CD4-positive, alpha-beta memory T cell (primary cell): ENCODE measurements at regions not wholly inside any gene's neighbourhood (a gene's known extent, or its start where the extent isn't known, plus 50 kb on each side); places are given as distances from the start of the nearest gene placed in this dataset.

Experiments used
- CTCF ChIA-PET: fragments of 350-600 bp; sonication (Branson Sonifier 250); formaldehyde crosslinking; loops from one replicate; lab custom pipeline; 2021; ENCODE audit warnings: inconsistent platforms; ENCODE audit not compliant: partially characterized antibody; lab: Charles Lee
- POLR2A ChIA-PET: fragments of 350-600 bp; sonication (Branson Sonifier 250); formaldehyde crosslinking; loops from one replicate; lab custom pipeline; 2021; ENCODE audit not compliant: partially characterized antibody; lab: Charles Lee
- DNase-seq, 5 donors: peaks; one replicate each; pipeline versions ENCODE4 v3.0.0 to v3.0.0-alpha.2; 2020 to 2022; ENCODE audit warnings: mixed read lengths in 1 of 5
- H3K27ac ChIP-seq: one replicate; pipeline ENCODE4 v1.7.0; 2013; ENCODE audit warnings: low read depth, low read length
- H3K27me3 ChIP-seq: 2 replicates; pipeline ENCODE4 v1.7.0; 2013; ENCODE audit warnings: mild to moderate bottlenecking, low read length, moderate library complexity; ENCODE audit not compliant: insufficient read depth
- H3K36me3 ChIP-seq: 2 replicates; pipeline ENCODE4 v1.7.0; 2013; ENCODE audit warnings: mild to moderate bottlenecking, low read length, moderate library complexity; ENCODE audit not compliant: insufficient read depth
- H3K4me1 ChIP-seq: 2 replicates; pipeline ENCODE4 v1.7.0; 2013; ENCODE audit warnings: mild to moderate bottlenecking, low read length, moderate library complexity; ENCODE audit not compliant: insufficient read depth
- H3K4me3 ChIP-seq, 2 donors: one replicate each; pipeline ENCODE4 v1.7.0; 2013; ENCODE audit warnings: low read length in 2 of 2, mild to moderate bottlenecking in 1 of 2
- H3K9me3 ChIP-seq, 2 donors: one replicate each; pipeline ENCODE4 v1.7.0; 2013; ENCODE audit warnings: low read length in 2 of 2, control low read depth in 1 of 2; ENCODE audit not compliant: control insufficient read depth in 1 of 2
- H3K27ac Mint-ChIP-seq, 7 donors: one replicate each; pipeline ENCODE4 v1.8.0; 2020 to 2021; ENCODE audit warnings: mixed read lengths in 7 of 7, mild to moderate bottlenecking in 6 of 7, inconsistent platforms in 3 of 7, moderate library complexity in 3 of 7
- H3K27me3 Mint-ChIP-seq, 2 donors: one replicate each; pipeline ENCODE4 v1.8.0; 2020 to 2021; ENCODE audit warnings: mixed read lengths in 2 of 2
- H3K36me3 Mint-ChIP-seq, 2 donors: one replicate each; pipeline ENCODE4 v1.8.0; 2020 to 2021; ENCODE audit warnings: mixed read lengths in 2 of 2, inconsistent platforms in 1 of 2, mild to moderate bottlenecking in 1 of 2
- H3K4me1 Mint-ChIP-seq, 4 donors: one replicate each; pipeline ENCODE4 v1.8.0; 2020 to 2021; ENCODE audit warnings: mixed read lengths in 4 of 4, mild to moderate bottlenecking in 1 of 4
- H3K4me3 Mint-ChIP-seq, 8 donors: one replicate each; pipeline ENCODE4 v1.8.0; 2020 to 2021; ENCODE audit warnings: mixed read lengths in 8 of 8, mild to moderate bottlenecking in 7 of 8, moderate library complexity in 6 of 8, inconsistent platforms in 3 of 8
- H3K9me3 Mint-ChIP-seq, 8 donors: one replicate each; pipeline ENCODE4 v1.8.0; 2020 to 2021; ENCODE audit warnings: mixed read lengths in 8 of 8, mild to moderate bottlenecking in 5 of 8, inconsistent platforms in 3 of 8, moderate library complexity in 1 of 8
- intact Hi-C: fragments of 100-400 bp; cut with micrococcal nuclease; formaldehyde crosslinking; loops from one replicate; pipeline ENCODE4 v1.15.1; 2023

DNA sequence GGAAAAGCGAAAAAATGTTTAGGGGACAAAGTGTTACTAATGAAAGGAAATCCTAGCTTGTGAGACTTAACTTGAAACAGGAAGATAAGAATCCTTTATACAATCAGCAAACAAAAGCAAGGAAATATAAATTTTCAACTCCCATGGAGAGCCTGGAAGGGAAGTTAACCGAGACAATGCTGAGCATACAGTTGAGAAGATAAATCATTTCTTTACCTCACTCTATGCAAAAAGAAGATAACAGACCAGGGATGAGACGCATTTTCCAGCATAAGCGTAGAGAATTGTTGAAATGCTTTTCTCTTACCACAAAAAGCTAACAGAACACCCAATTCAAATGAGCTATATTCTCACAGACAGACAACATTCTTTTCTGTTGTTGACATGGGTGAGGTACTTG, 309.6 kb downstream of the CWC27 start:
- Mint-ChIP-seq H3K4me3 (no peak overlapping the region), H3K27ac (no peak overlapping the region), H3K4me1 (peaks cover 0 to 5% (median 5%) of the 10 kb centered on the region in 4 donors), H3K27me3 (peaks cover 0 to 2% of the 10 kb centered on the region in 2 donors), H3K36me3 (no peaks in the 10 kb centered on the region), H3K9me3 (no peaks in the 10 kb centered on the region)
- no peaks in the 10 kb centered on the region for H3K4me1 ChIP-seq
- no peaks in the 10 kb centered on the region for H3K9me3 ChIP-seq
- POLR2A ChIA-PET, result no interaction called here
- no peaks in the 10 kb centered on the region for H3K36me3 ChIP-seq
- no peaks in the 10 kb centered on the region for H3K27me3 ChIP-seq
- intact Hi-C loops, result loop anchor here (5.0 kb wide), 2 partner anchors 41 to 1679 kb away; no protein-coding TSS in a partner anchor
- DNase-seq, result no peak
- CTCF ChIA-PET, result interaction anchor here (1.4 to 1.5 kb wide), 2 partner anchors 25 to 405 kb away, joined by 4 to 7 read pairs; no protein-coding TSS in a partner anchor
- no peak overlapping the region for H3K27ac ChIP-seq
- H3K4me3 ChIP-seq, result no peak overlapping the region

DNA sequence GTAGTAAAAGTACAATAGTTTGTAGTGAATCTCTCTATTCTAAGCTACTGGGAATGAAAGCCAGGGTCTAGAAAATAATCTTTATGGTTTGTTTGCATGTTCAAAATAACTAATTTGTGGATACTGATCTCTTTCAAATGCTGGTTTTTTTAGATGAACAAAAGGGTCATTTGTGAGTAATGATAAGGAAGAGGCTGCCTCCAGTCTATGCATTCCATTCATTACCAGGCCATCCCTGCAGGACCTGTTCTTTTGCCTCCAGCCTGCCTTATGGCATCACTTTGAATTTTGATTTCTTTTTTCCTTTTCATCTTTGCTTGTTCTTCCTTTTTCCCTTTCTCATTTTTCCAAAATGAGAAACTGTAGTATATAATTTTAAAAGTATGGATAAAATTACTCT, 312.3 kb downstream of the CWC27 start:
- no peak for DNase-seq
- H3K27me3 ChIP-seq, result no peaks in the 10 kb centered on the region
- H3K27me3 Mint-ChIP-seq, result peaks cover 0 to 2% of the 10 kb centered on the region in 2 donors
- H3K4me1 Mint-ChIP-seq, result peaks cover 0 to 5% (median 5%) of the 10 kb centered on the region in 4 donors
- H3K9me3 ChIP-seq, result no peaks in the 10 kb centered on the region
- H3K4me1 ChIP-seq, result no peaks in the 10 kb centered on the region
- no peak overlapping the region for H3K27ac ChIP-seq
- no peak overlapping the region for H3K4me3 ChIP-seq
- no peaks in the 10 kb centered on the region for H3K36me3 ChIP-seq
- CTCF ChIA-PET, result interaction anchor here (1.4 kb wide), 1 partner anchor 402 kb away, joined by 6 read pairs; no protein-coding TSS in a partner anchor
- POLR2A ChIA-PET, result no interaction called here
- no peaks in the 10 kb centered on the region for H3K36me3 Mint-ChIP-seq
- no peak overlapping the region for H3K27ac Mint-ChIP-seq
- peaks cover 0 to 2% (median 0%) of the 10 kb centered on the region in 8 donors for H3K9me3 Mint-ChIP-seq
- intact Hi-C loops, result no loop called here
- H3K4me3 Mint-ChIP-seq, result no peak overlapping the region

DNA sequence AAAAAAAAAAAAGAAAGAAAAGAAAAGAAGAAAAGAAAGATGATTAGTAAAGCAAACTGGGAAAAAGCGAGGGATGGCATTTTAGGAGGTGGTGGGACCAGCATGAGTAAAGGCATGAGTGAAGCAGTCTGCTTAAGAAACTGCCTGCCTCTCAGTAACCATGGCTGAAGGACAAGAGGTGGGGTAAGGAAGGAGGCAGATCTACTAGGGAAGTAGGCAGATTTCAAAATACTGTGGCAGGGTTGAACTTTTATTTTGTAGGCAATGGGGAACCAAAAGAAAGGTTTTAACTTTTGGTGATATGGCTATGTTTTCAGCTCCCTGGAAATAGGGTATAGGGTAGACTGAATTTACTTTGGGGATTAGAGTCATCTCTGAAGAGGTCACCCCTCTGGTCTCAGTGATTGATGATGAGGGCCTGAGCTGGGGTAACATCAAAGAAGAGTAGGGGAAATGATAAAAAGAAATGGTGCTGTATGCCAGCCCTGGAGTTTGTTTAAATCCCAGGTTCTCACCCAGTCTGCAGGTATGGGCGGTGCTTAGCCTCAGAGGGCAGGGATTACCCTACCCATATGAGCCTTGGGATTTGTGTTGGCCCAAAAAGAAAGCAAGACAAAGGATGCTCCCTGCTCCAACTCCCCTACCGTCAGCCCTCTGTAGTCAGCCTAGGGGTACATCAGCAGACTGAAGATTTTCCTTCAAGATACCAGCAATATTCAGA, 316.2 kb downstream of the CWC27 start:
- H3K27me3 ChIP-seq, result no peaks in the 10 kb centered on the region
- Mint-ChIP-seq H3K27me3 (peaks cover 2% of the 10 kb centered on the region in 2 donors), H3K36me3 (no peaks in the 10 kb centered on the region), H3K4me3 (no peak overlapping the region), H3K27ac (peak overlapping the region in 1 of 7 donors; percentile 38), H3K9me3 (peaks cover 0 to 2% (median 0%) of the 10 kb centered on the region in 8 donors), H3K4me1 (peaks cover 0 to 2% (median 0%) of the 10 kb centered on the region in 4 donors)
- POLR2A ChIA-PET, result no interaction called here
- no peaks in the 10 kb centered on the region for H3K9me3 ChIP-seq
- no peak overlapping the region for H3K27ac ChIP-seq
- no peak for DNase-seq
- CTCF ChIA-PET, result interaction anchor here (0.6 to 1.4 kb wide), 2 partner anchors 11 to 12 kb away, joined by 3 to 4 read pairs; no protein-coding TSS in a partner anchor
- H3K4me3 ChIP-seq, result no peak overlapping the region
- no peaks in the 10 kb centered on the region for H3K4me1 ChIP-seq
- H3K36me3 ChIP-seq, result no peaks in the 10 kb centered on the region
- intact Hi-C loops, result no loop called here

DNA sequence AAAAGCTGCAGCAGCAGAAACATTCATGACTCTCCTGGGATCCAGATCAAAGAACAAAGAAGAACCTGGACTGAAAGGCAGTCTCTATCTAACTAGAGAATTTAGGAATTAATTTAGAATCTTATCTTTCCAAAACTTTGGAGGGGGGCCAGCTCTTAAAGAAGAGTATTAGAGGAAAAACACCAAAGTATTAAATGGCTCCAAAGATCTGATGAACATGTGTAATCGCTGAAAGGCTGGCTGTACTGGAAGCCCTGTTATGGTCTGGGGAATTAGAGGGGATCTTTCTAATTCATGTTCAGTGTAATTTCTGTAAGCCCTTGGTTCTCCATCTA, 316.8 kb downstream of the CWC27 start:
- Histone ChIP-seq H3K4me3 (no peak overlapping the region), H3K9me3 (no peaks in the 10 kb centered on the region), H3K27ac (no peak overlapping the region), H3K27me3 (no peaks in the 10 kb centered on the region), H3K36me3 (no peaks in the 10 kb centered on the region), H3K4me1 (no peaks in the 10 kb centered on the region)
- DNase-seq, result no peak
- Mint-ChIP-seq H3K4me1 (no peaks in the 10 kb centered on the region), H3K27ac (no peak overlapping the region), H3K36me3 (no peaks in the 10 kb centered on the region), H3K27me3 (peaks cover under 1 to 3% of the 10 kb centered on the region in 2 donors), H3K4me3 (no peak overlapping the region), H3K9me3 (peaks cover 0 to 2% (median 0%) of the 10 kb centered on the region in 8 donors)
- POLR2A ChIA-PET, result no interaction called here
- intact Hi-C loops, result no loop called here
- CTCF ChIA-PET, result interaction anchor here (1.4 kb wide), 1 partner anchor 12 kb away, joined by 3 read pairs; no protein-coding TSS in a partner anchor

DNA sequence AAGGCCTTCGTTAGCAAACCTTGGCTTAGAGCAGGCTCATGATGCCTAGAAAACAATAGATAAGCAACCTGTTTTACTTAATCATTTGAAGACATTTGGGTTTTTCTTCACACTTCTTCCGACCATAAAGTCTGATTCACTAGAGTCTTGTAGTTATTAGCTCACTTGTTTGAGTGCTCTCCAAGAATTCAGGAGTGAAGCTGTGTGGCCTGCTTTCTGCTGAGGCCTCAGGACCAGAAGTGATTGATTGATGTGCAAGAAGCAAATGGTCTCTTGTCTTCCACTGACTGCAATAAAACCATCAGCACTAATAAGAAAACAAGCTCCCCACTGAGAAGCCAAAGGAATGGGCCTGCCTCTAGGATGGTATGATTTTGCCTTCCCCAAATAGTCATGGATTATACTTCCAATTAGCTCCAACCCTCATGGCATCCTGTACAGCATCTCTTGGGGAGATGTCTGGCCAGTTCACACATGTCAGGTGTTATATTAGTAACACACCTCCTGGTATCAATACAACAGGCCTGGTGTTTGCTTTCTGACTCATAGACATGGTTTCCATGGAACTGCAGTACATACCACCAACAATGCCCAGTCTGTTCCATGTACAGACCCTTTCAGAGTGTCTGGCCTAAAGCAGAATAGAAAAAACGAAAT, 317.6 kb downstream of the CWC27 start:
- peaks cover 4 to 5% of the 10 kb centered on the region in 2 donors for H3K27me3 Mint-ChIP-seq
- CTCF ChIA-PET, result interaction anchor here (1.4 kb wide), 1 partner anchor 12 kb away, joined by 3 read pairs; no protein-coding TSS in a partner anchor
- no peaks in the 10 kb centered on the region for H3K4me1 Mint-ChIP-seq

DNA sequence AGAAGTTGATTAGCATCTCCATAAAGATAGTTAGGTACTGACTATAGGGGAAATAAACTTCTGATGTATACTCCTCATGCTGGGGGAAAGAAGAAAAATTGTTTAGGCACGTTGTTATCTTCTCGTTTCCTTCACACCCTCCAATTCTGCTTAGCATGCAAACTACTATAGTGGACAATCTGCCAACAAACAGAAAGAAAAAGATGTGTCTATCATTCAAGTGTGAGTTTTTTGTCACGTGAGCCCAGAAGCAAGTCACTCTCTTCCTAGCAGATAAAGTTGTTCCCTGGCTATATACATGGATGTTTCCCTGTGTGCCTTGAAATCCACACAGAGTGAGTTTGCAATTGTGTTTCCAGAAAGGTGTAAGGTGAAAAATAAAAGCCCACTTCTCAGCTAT, 318.4 kb downstream of the CWC27 start:
- no peak for DNase-seq
- H3K4me3 ChIP-seq, result no peak overlapping the region
- Mint-ChIP-seq H3K4me3 (no peak overlapping the region), H3K36me3 (no peaks in the 10 kb centered on the region), H3K27ac (no peak overlapping the region), H3K4me1 (no peaks in the 10 kb centered on the region), H3K9me3 (peaks cover 0 to 3% (median under 1%) of the 10 kb centered on the region in 8 donors), H3K27me3 (peaks cover 6 to 7% of the 10 kb centered on the region in 2 donors)
- H3K4me1 ChIP-seq, result no peaks in the 10 kb centered on the region
- ChIA-PET CTCF (interaction anchor here (1.6 kb wide), 1 partner anchor 13 kb away, joined by 3 read pairs; no protein-coding TSS in a partner anchor), POLR2A (no interaction called here)
- no peaks in the 10 kb centered on the region for H3K36me3 ChIP-seq
- intact Hi-C loops, result no loop called here
- no peaks in the 10 kb centered on the region for H3K27me3 ChIP-seq
- H3K27ac ChIP-seq, result no peak overlapping the region
- no peaks in the 10 kb centered on the region for H3K9me3 ChIP-seq

More for the DNA sequence above, 317.6 kb downstream of the CWC27 start:
- no peaks in the 10 kb centered on the region for H3K4me1 ChIP-seq
- DNase-seq, result no peak
- no peak overlapping the region for H3K27ac Mint-ChIP-seq
- H3K9me3 Mint-ChIP-seq, result peaks cover 0 to 2% (median 0%) of the 10 kb centered on the region in 8 donors
- no peak overlapping the region for H3K4me3 ChIP-seq
- intact Hi-C loops, result no loop called here
- no peaks in the 10 kb centered on the region for H3K27me3 ChIP-seq
- H3K9me3 ChIP-seq, result no peaks in the 10 kb centered on the region
- no peak overlapping the region for H3K4me3 Mint-ChIP-seq
- H3K27ac ChIP-seq, result no peak overlapping the region
- no peaks in the 10 kb centered on the region for H3K36me3 Mint-ChIP-seq
- POLR2A ChIA-PET, result no interaction called here
- no peaks in the 10 kb centered on the region for H3K36me3 ChIP-seq

DNA sequence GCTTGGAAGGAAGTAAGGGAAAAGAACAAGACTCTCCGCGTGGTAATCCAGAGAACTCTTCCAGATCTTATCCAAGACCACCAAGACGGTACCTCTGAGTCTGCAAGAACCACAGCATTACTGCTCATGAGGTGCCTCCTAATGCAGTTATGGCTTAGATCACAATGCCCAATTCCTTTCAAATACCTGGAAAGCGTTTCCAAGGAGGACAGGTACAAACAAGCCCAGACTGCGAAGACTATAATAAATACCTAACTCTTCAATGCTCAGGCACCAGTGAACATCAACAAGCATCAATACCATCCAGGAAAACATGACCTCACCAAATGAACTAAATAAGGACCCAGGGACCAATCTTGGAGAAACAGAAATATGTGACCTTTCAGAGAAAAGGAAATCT, 325.5 kb downstream of the CWC27 start:
- H3K27me3 ChIP-seq, result no peaks in the 10 kb centered on the region
- H3K27ac ChIP-seq, result no peak overlapping the region
- no peaks in the 10 kb centered on the region for H3K9me3 ChIP-seq
- CTCF ChIA-PET, result interaction anchor here (1.4 to 2.5 kb wide), 2 partner anchors 9 to 58 kb away, joined by 3 to 5 read pairs; no protein-coding TSS in a partner anchor
- Mint-ChIP-seq H3K36me3 (no peaks in the 10 kb centered on the region), H3K27ac (no peak overlapping the region), H3K4me3 (no peak overlapping the region), H3K9me3 (peaks cover 0 to 3% (median 0%) of the 10 kb centered on the region in 8 donors), H3K4me1 (no peaks in the 10 kb centered on the region), H3K27me3 (peaks cover 10 to 13% of the 10 kb centered on the region in 2 donors)
- H3K4me3 ChIP-seq, result no peak overlapping the region
- H3K36me3 ChIP-seq, result no peaks in the 10 kb centered on the region
- H3K4me1 ChIP-seq, result no peaks in the 10 kb centered on the region
- no peak for DNase-seq
- POLR2A ChIA-PET, result interaction anchor here (1.4 kb wide), 1 partner anchor 9 kb away, joined by 3 read pairs; no protein-coding TSS in a partner anchor
- intact Hi-C loops, result no loop called here
